C4-2B (cell line): ENCODE measurements at regions not wholly inside any gene's neighbourhood (a gene's known extent, or its start where the extent isn't known, plus 50 kb on each side); places are given as distances from the start of the nearest gene placed in this dataset.
"Not testable (repeated sequence)": the region's sequence is repeated elsewhere in the genome, so short reads cannot be mapped to it uniquely, and the experiment has no call there.

Source experiments
- H3K27ac ChIP-seq: fragments of 450-650 bp; 2 replicates; pipeline ENCODE4 v1.5.1; 2017
- CTCF ChIP-seq: fragments of 450-650 bp; conservative IDR thresholded peaks from 2 replicates; pipeline ENCODE4 v1.5.1; 2017; ENCODE audit warnings: mild to moderate bottlenecking
- ZFX ChIP-seq: fragments of 450-650 bp; IDR thresholded peaks from 2 replicates; pipeline ENCODE4 v1.6.1; 2017

- peak overlapping the region; percentile 38; the same call in 1 of the 2 replicates for H3K27ac ChIP-seq
- TF ChIP-seq ZFX (no peak), CTCF (no peak)
Observed at GRCh38 chr15:96209285-96209735, 121.2 kb upstream of the NR2F2 start.

- peak overlapping the region; percentile 28; the same call in 1 of the 2 replicates for H3K27ac ChIP-seq
- TF ChIP-seq CTCF: no peak
- TF ChIP-seq ZFX: no peak
Observed at GRCh38 chr15:96213045-96213444, 117.5 kb upstream of the NR2F2 start.

- TF ChIP-seq ZFX: no peak
- no peak overlapping the region; the same call in 1 of the 2 replicates for H3K27ac ChIP-seq
Observed at GRCh38 chr15:96213896-96214295, 116.6 kb upstream of the NR2F2 start.

- H3K27ac ChIP-seq: not testable (repeated sequence)
Observed at GRCh38 chr15:96216481-96216880, 114.0 kb upstream of the NR2F2 start.

GRCh38 chr15:96217983-96218382 is 112.5 kb upstream of the NR2F2 start:
- no peak overlapping the region for H3K27ac ChIP-seq

GRCh38 chr15:96218623-96219455 is 111.7 kb upstream of the NR2F2 start:
- no peak overlapping the region for H3K27ac ChIP-seq
- no peak for TF ChIP-seq ZFX
- TF ChIP-seq CTCF: no peak

More at GRCh38 chr15:96217983-96218382, 112.5 kb upstream of the NR2F2 start:
- TF ChIP-seq CTCF (no peak), ZFX (no peak)

GRCh38 chr15:96219681-96220080 is 110.8 kb upstream of the NR2F2 start:
- TF ChIP-seq ZFX: no peak
- no peak for TF ChIP-seq CTCF
- H3K27ac ChIP-seq: no peak overlapping the region

GRCh38 chr15:96220657-96221056 is 109.8 kb upstream of the NR2F2 start:
- H3K27ac ChIP-seq: no peak overlapping the region
- TF ChIP-seq ZFX (no peak), CTCF (no peak)
